A673 (cell line): ENCODE measurements at regions not wholly inside any gene's neighbourhood (a gene's known extent, or its start where the extent isn't known, plus 50 kb on each side); places are given as distances from the start of the nearest gene placed in this dataset.

Experiments
- BruUV-seq: library from RNA; stranded (reverse); fragments of 400-500 nt; replicated peaks from 2 replicates; lab custom pipeline; 2021; lab: Mats Ljungman, UMichigan
- CTCF ChIA-PET: fragments of 300-600 bp; sonication (Branson Sonifier 250); formaldehyde crosslinking; loops from one replicate; lab custom pipeline; 2022; ENCODE audit warnings: antibody characterized with exemption; lab: Charles Lee
- POLR2A ChIA-PET: fragments of 300-600 bp; sonication (Branson Sonifier 250); formaldehyde crosslinking; loops from one replicate; lab custom pipeline; 2022; ENCODE audit warnings: antibody characterized with exemption; ENCODE audit not compliant: low non-redundant PET; lab: Charles Lee
- DNase-seq: peaks from one replicate; pipeline ENCODE4 v3.0.0-alpha.2; 2015; ENCODE audit warnings: low spot score
- H3K27ac ChIP-seq: fragments of 200-600 bp; sonication (generic); 2 replicates; pipeline ENCODE4 v1.5.1; 2016; ENCODE audit warnings: mixed run types, low read depth, mild to moderate bottlenecking, mixed read lengths, antibody characterized with exemption, low read length; ENCODE audit not compliant: poor library complexity, severe bottlenecking
- H3K27me3 ChIP-seq: fragments of 200-600 bp; sonication (generic); replicated peaks from 2 replicates; pipeline ENCODE4 v1.6.1; 2017; ENCODE audit warnings: mixed run types, low read depth, mild to moderate bottlenecking, mixed read lengths, antibody characterized with exemption, low read length; ENCODE audit not compliant: insufficient read depth, poor library complexity
- H3K36me3 ChIP-seq: fragments of 200-600 bp; sonication (generic); 2 replicates; pipeline ENCODE4 v1.6.1; 2016; ENCODE audit warnings: mixed run types, mild to moderate bottlenecking, mixed read lengths, antibody characterized with exemption, low read length; ENCODE audit not compliant: insufficient read depth, poor library complexity, severe bottlenecking
- H3K4me1 ChIP-seq: fragments of 200-600 bp; sonication (generic); 2 replicates; pipeline ENCODE4 v1.6.1; 2017; ENCODE audit warnings: mixed run types, mild to moderate bottlenecking, mixed read lengths, antibody characterized with exemption, low read length; ENCODE audit not compliant: insufficient read depth, poor library complexity, severe bottlenecking
- H3K4me3 ChIP-seq: fragments of 200-600 bp; sonication (generic); 2 replicates; pipeline ENCODE4 v1.5.1; 2016; ENCODE audit warnings: low read depth, mixed run types, mild to moderate bottlenecking, mixed read lengths, low read length; ENCODE audit not compliant: poor library complexity, severe bottlenecking
- H3K9me3 ChIP-seq: fragments of 200-600 bp; sonication (generic); 2 replicates; pipeline ENCODE4 v1.6.1; 2016; ENCODE audit warnings: mixed run types, low read depth, mild to moderate bottlenecking, mixed read lengths, antibody characterized with exemption, low read length; ENCODE audit not compliant: poor library complexity, severe bottlenecking
- EZH2 ChIP-seq: fragments of 200-600 bp; sonication (generic); IDR thresholded peaks from 2 replicates; pipeline ENCODE4 v1.6.1; 2017; ENCODE audit warnings: borderline replicate concordance, low read depth, mild to moderate bottlenecking, mixed read lengths, antibody characterized with exemption, low read length; ENCODE audit not compliant: poor library complexity, severe bottlenecking
- intact Hi-C: fragments of 100-400 bp; cut with micrococcal nuclease; formaldehyde crosslinking; loops from one replicate; pipeline ENCODE4 v1.10.0; 2022; ENCODE audit not compliant: unreplicated experiment
- TF ChIP-seq, protein P1 (sequence below): fragments of 300-800, 200-600 bp; sonication (generic); conservative IDR thresholded peaks from 2 replicates; pipeline ENCODE4 v1.5.1; 2017; ENCODE audit warnings: low read depth, mild to moderate bottlenecking, antibody characterized with exemption, low read length, moderate library complexity, mixed read lengths

GRCh38 chr19:16018106-16018755 is 58.1 kb upstream of the TPM4 start:
- no TSS peak for BruUV-seq
- CTCF ChIA-PET: no interaction called here

GRCh38 chr19:16018801-16019551 is 57.3 kb upstream of the TPM4 start:
- ChIA-PET POLR2A (no interaction called here), CTCF (no interaction called here)
- no peaks in the 10 kb centered on the region for H3K36me3 ChIP-seq
- TF ChIP-seq, protein P1, sequence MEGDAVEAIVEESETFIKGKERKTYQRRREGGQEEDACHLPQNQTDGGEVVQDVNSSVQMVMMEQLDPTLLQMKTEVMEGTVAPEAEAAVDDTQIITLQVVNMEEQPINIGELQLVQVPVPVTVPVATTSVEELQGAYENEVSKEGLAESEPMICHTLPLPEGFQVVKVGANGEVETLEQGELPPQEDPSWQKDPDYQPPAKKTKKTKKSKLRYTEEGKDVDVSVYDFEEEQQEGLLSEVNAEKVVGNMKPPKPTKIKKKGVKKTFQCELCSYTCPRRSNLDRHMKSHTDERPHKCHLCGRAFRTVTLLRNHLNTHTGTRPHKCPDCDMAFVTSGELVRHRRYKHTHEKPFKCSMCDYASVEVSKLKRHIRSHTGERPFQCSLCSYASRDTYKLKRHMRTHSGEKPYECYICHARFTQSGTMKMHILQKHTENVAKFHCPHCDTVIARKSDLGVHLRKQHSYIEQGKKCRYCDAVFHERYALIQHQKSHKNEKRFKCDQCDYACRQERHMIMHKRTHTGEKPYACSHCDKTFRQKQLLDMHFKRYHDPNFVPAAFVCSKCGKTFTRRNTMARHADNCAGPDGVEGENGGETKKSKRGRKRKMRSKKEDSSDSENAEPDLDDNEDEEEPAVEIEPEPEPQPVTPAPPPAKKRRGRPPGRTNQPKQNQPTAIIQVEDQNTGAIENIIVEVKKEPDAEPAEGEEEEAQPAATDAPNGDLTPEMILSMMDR: no peak
- TF ChIP-seq EZH2: no peak
- no peak for DNase-seq
- H3K9me3 ChIP-seq: no peaks in the 10 kb centered on the region
- H3K27me3 ChIP-seq: no peaks in the 10 kb centered on the region
- H3K4me1 ChIP-seq: no peaks in the 10 kb centered on the region
- H3K4me3 ChIP-seq: no peak overlapping the region
- intact Hi-C loops: no loop called here
- no peak overlapping the region for H3K27ac ChIP-seq
- no TSS peak for BruUV-seq

More at GRCh38 chr19:16018106-16018755, 58.1 kb upstream of the TPM4 start:
- POLR2A ChIA-PET: no interaction called here
- TF ChIP-seq EZH2: no peak
- TF ChIP-seq, protein P1: no peak
- Histone ChIP-seq H3K9me3 (no peaks in the 10 kb centered on the region), H3K27me3 (no peaks in the 10 kb centered on the region), H3K4me3 (no peak overlapping the region), H3K27ac (no peak overlapping the region), H3K36me3 (no peaks in the 10 kb centered on the region), H3K4me1 (no peaks in the 10 kb centered on the region)
- DNase-seq: no peak
- intact Hi-C loops: no loop called here

- no TSS peak for BruUV-seq
- POLR2A ChIA-PET: no interaction called here
- TF ChIP-seq, protein P1: no peak
- no peak for TF ChIP-seq EZH2
- Histone ChIP-seq H3K36me3 (no peaks in the 10 kb centered on the region), H3K27me3 (no peaks in the 10 kb centered on the region), H3K27ac (no peak overlapping the region), H3K4me3 (no peak overlapping the region), H3K4me1 (no peaks in the 10 kb centered on the region), H3K9me3 (no peaks in the 10 kb centered on the region)
- CTCF ChIA-PET: interaction anchor here (0.7 kb wide), 1 partner anchor 179 kb away, joined by 3 read pairs; no protein-coding TSS in a partner anchor
- intact Hi-C loops: no loop called here
- DNase-seq: no peak
These were observed 56.4 kb upstream of the TPM4 start for GRCh38 chr19:16019691-16020448.
